HG03095 (cell line): ENCODE measurements at regions not wholly inside any gene's neighbourhood (a gene's known extent, or its start where the extent isn't known, plus 50 kb on each side); places are given as distances from the start of the nearest gene placed in this dataset.

Experiments used
- ATAC-seq: cut with Tn5 transposase; IDR thresholded peaks from one replicate; pipeline ENCODE4 v1.9.1; 2021; ENCODE audit warnings: moderate library complexity; ENCODE audit not compliant: unreplicated experiment

GRCh38 chr3:70120357-70120966 is 120.9 kb downstream of the SAMMSON start:
- ATAC-seq: peak; percentile 99

DNA sequence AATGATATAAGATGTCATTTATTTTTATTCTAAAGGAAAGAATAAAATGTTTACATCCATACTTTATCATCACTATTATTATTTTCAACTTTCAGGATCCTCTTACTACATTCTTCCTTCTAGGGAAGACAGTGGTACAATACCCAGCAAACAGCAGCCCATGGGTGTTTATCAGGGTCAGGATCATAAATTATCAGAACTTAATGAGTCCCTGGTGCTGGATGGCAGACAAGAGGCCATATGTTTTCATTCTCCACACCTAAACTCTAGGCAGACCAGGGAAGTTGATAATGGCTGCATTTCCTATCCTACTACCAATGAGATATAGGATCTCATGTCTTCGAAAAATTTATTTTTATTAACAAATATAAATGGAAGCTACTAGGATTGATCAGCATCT is 127.7 kb downstream of the SAMMSON start:
- no peak for ATAC-seq

GRCh38 chr3:70137366-70137765 is 137.8 kb downstream of the SAMMSON start:
- ATAC-seq: no peak

DNA sequence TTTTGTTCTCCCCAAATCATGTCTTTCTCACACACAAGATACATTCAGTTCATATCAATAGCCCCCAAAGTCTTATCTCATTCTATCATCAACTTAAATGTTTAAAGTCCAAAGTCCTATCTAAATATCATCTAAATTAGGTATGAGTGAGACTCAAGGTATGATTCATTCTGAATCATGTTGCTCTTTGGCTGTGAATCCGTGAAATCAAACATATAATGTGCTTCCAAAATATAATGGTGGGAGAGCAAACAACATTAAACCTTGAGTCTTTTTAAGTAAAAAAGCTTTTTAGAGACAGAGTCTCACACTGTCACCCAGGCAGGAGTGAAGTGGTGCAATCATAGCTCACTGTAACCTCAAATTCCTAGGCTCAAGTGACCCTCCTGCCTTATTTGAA is 139.1 kb downstream of the SAMMSON start:
- no peak for ATAC-seq
